HUDEP-2 (cell line): ENCODE measurements at regions not wholly inside any gene's neighbourhood (a gene's known extent, or its start where the extent isn't known, plus 50 kb on each side); places are given as distances from the start of the nearest gene placed in this dataset.
A peak's percentile ranks its signal among the peaks of the same experiment; 100 is the strongest.

ENCODE experiments used
- DNase-seq, 76 experiments: peaks; one replicate each; lab custom pipeline; 2025; ENCODE audit not compliant: unreplicated experiment in 76 of 76; lab: John Stamatoyannopoulos, UW

DNA sequence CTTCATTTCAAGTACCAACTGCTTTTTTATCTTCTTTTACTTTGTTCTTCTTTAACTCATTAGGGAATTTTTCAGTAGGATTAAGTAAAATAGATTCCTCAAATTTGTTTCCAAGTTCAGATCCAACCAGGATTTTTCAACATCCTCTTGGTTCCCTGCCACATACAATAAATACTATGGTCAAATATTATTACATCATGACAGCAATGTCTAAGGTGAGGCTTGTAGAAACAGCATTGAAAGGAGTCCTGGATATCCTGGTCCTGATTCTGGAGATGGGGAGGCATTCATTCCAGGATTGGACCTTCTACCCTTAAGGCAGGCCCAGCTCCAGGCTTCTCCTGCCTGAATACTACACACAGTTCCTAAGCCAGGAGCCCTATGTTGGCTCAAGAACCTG lies 80.2 kb upstream of the F3 start:
- no peak for DNase-seq

- peak in 27 of 76 experiments; percentile 2 to 42 (median 9) for DNase-seq
These were observed 79.8 kb upstream of the F3 start for GRCh38 chr1:94621395-94621794.

DNA sequence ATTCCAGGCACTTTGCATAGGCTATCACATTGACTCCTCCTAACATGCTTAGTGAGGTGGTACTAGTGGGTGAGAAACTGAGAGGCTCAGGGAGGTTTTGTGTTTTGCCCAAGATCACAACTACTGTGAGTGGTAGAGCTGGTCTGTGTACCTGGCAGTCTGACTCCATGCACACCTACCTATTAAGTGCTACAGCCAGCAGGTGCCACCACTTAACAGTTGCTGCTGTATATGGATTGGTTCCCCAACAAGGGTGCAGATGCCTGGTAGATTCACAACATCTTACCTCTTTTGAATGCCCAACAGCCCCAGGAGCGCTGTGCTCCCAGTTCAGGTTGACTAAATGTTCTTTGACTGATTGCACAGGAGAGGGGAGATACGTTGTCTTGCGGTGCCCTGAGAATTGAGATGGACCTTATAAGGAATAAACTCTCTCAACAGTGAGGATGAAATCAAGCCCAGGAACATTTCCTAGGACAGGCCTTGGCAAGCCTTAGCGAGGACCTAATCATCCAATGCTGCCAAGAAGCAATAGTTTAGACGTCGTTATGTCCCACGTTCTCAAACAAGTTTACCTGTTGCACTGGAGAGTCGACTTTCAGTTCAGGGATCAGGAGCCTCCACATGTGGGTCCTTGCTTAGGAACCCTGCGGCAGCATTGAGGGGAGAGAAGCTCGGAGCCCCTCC lies 78.9 kb upstream of the F3 start:
- no peak for DNase-seq

- no peak for DNase-seq
These were observed 78.2 kb upstream of the F3 start for GRCh38 chr1:94619731-94620130.

- no peak for DNase-seq
These were observed 76.6 kb upstream of the F3 start for GRCh38 chr1:94617957-94618739.

DNA sequence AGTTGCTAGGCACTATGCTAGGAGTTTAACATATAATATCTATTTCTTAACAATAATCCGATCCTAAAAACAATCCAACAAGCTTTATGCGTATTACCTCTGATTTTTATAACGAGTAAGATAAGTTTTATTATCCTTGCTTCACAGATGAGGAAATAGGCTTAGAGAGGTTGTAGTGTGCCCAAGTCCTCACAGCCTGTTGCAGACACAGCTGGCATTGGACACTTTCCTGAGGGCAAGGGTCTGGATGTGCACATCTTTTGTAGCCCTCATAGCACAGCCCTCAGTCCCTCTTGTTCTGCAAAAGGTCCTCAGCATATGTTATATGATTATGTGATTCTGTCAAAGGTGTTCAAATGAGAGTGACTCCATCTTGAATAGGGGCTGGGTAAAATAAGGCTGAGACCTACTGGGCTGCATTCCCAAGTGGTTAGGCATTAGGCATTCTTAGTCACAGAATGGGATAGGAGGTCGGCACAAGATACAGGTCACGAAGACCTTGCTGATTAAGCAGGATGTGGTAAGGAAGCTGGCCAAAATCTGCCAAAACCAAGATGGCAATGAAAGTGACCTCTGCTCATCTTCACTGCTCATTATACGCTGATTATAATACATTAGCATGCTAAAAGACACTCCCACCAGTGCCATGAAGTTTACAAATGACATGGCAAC lies 75.7 kb upstream of the F3 start:
- DNase-seq = no peak

DNA sequence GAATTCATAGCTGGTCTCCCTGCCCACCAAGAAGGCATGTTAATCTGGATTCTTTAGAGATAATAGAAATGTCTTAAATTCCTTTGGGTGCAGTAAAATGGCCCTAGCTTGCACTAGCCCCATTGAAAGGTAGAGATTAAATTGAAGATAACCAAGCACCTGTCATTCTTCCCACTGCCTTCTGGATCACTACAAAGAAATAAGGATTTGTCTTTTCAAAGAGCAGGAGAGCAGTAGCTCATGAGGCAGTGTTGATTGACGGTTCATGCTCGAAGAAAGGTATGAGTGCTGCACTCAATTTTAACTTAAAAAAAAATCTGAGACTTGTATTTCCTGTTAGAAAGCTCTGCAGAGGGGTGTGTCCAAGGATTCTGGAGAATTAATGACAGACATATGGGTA lies 74.9 kb upstream of the F3 start:
- no peak for DNase-seq

GRCh38 chr1:94614996-94615395 lies 73.4 kb upstream of the F3 start:
- no peak for DNase-seq

DNA sequence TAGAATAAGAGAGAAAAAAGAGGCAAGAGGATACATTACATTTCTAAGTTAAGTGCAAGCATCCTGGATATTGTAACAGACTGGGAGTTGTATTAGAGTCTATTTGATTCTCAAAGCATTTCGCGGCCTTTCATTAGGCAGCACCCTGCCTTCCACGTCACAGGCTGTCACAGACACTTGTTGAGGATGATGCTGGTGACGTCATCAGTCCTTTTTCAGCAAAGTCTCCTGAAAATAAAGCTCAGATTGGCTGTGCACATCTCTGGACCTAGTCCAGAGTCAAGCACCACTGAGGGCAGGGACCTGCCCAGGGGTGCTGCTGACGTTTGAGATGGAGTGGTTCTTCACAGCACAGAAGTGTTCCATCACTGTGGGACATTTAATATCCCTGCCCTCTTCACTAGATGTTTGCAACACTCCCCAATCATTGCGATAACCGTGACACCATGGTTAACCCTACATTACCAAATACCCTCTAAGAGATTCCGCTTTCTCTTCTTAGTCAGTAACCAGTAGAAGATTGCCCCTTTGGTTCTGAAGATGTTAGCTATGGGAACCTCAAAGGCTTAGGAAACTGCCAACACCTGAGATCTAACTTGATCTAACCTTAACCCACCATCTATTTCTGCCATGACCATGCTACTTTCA lies 72.7 kb upstream of the F3 start:
- no peak for DNase-seq

DNA sequence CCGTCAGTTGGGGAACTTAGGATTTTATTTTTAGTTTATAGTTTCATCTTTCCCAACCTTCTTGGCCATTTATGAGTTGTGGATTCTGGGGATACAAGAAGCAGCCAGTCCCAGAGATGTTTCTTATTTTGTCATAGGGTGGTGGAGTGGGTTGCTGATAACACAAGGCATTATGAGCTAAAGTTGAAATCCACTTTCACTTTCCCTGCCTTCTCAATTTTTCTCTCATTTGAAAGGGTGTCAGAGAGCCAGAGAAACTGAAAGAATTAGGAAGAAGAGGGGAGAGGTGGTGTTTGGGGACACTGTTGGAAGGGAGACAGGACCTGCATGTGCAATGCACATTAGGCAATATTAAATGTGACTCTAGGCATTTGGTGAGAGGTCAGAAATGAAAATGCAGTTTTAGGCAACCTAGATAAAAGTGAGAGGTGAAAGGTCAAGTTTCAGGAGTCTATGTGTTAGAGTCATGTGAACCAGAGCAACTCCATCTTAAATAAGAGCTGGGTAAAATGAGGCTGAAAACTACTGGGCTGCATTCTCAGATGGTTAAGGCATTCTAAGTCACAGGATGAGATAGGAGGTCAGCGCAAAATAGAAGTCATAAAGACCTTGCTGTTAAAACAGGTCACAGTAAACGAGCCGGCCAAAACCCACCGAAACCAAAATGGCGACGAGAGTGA lies 71.1 kb upstream of the F3 start:
- no peak for DNase-seq

DNA sequence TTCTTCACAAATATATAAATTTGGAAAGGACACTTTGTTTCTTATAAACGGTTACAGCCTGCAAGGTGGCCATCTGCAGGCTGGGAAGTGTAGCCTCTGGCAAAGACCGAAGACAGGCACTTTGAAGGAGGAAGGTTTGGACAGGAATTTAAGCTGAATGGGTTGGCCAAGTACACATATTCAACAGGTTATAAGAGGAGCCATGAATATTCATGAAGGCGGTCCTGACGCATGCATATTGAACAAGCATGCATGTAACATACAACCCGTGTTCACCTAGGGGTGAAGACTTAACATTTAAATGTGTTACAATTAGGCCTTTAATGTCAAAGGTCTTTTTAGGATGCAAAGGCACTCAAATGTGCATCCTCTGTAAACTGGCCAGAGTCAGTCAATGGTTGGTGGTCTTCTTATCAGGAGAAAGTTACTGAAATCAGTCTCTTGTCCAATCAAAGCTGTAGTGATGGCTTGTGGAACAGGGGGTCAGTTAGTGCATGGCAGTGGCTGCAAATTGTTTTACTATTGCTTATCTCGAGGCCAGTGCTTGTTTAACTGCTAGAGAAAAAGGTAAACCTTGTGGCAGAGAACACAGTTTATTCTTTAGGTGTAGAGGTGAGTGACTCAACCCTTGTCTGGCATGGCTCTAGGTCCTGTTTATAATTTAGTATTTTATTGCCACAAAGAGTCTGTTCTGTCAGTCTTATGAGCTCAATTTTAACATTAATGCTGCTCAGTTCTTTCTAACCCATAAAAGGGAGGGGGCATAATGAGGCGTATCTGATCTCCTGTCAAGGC lies 70.3 kb upstream of the F3 start:
- no peak for DNase-seq

DNA sequence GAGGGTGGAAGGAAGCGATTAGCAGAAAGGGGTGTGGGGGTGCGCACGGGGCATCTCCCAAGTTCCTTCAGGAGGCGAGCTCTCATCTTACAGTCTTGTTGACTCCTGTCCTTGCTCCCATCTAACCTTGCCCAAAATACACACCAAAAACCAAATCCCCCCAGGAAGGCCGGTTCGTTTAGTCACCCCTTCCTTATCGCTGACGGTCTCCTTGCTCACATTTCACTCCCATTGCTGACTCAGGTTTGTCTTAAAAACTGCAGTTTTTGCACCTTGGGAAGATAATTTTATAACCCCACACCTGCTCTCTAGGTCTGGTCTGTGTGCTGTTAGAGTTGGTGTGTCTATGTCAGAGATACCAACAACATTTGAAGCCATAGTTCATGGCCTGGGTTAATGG lies 68.1 kb upstream of the F3 start:
- no peak for DNase-seq

DNA sequence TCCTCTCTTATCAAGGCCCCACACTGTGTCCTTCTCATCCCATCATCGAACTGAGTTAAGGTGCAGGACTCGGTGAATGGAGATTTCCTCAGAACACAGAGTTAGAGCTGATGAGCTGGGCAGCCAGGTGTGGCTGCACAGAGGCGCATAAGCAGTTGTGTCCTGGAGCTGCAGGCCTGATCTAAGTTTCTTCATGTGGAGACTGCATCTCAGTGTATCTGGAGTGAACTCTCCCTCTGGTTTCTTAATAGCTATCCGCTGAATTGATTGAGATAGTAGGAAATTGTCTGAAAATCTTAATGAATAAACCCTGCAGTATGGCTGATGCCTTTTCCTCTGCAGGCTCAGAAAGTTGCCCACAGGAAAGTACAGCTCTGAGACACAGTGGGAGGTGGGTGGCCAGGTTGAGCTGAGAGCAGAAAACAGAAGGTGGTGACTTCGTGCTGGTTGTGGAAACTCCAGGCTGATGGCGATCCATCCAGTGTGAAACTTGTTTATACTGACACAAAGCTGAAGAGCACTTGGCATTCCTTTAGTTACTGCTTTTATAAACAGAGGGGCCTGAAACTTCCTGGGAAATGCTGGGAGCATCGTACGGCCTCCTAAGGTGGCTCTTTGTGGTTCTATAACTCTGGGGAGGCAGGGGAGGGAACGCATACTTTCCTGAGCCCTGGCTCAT lies 67.4 kb upstream of the F3 start:
- DNase-seq = no peak

DNA sequence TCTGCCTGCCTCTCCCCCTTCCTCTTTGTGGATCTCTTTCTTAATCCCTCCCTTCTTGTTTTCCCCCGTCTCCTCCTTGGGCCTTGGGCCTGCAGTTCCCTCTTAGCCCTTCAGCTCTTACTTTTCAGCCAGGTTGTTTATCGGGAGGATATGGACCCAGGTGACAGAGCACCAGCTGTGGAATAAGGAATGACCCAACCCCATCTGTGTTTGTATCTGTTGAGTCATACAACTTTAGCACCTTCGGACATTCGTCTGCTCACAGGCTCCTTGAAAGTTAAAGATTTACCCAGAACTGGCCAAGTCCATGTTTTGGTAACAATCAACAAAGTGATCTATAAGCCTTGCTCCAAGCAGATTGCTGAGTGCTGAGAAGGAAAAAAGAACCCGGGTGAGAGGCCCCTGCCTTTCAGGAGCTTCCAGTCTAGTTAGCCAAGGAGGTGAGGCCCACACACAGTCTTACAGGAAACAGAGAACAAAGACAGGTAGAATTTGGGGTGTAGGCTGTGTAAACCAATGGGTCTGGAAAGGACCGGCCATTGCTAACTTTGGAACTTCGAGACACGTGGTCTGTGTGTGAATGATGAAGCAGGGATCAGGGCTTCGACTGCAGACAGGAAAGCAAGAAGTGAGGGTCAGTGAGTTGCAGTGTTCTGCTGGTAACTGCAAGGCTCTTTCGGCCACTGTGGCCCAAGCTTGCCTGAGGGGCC lies 66.7 kb upstream of the F3 start:
- no peak for DNase-seq

GRCh38 chr1:94607398-94607797 lies 65.8 kb upstream of the F3 start:
- no peak for DNase-seq

DNA sequence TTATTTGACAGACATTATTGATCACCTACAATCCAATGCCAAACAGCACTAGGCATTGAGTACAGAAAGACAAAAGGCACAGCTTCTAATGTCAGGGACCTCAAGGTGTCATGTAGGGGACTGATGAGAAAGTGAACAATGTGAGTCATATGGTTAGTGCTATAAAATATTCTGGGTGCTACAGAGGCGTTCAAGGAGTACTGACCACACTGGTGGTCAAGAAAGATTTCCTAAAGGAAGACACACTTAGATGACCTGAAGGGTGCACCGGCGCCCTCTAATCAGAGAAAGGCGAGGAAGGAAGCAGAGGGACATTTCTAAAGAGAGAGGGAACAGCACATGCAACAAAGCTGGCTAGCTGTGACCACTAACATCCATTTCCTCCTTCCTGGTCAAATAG lies 64.9 kb upstream of the F3 start:
- no peak for DNase-seq

DNA sequence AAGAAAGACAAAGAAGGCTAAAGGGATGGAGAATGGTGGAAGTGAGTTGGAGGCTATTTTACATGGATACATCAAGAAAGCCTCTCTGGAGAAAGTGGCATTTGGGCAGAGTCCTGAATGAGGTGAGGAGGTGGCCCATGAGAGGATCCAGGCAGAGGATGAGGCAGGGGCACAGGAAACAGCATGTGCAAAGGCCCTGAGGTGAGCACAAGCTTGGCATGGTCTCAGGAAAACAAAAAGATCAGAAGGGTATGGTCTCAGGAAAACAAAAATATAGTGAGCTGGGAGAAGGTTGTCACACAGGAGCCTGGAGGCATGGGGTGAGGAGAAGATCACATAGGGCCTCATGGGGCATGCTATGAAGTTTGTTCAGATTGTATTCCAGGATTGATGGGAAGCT lies 62.1 kb upstream of the F3 start:
- DNase-seq = no peak

GRCh38 chr1:94602802-94603625 lies 61.5 kb upstream of the F3 start:
- DNase-seq = no peak
